Coronary artery (tissue), 2 donors: ENCODE measurements at regions not wholly inside any gene's neighbourhood (a gene's known extent, or its start where the extent isn't known, plus 50 kb on each side); places are given as distances from the start of the nearest gene placed in this dataset.
"Not testable (repeated sequence)": the region's sequence is repeated elsewhere in the genome, so short reads cannot be mapped to it uniquely, and the experiment has no call there.

Source experiments
- DNase-seq: peaks from one replicate; pipeline ENCODE4 v3.0.0-alpha.2; 2017; ENCODE audit warnings: low spot score
- H3K27ac ChIP-seq, 2 donors: fragments of 200-600 bp; sonication (generic); one replicate each; pipeline ENCODE4 v1.5.1; 2016 to 2019
- H3K4me3 ChIP-seq: fragments of 200-600 bp; sonication (generic); 2 replicates; pipeline ENCODE4 v1.5.1; 2016; ENCODE audit warnings: mild to moderate bottlenecking, moderate library complexity
- TF ChIP-seq, protein P1 (sequence below): fragments of 200-600 bp; sonication (generic); IDR thresholded peaks from one replicate; pipeline ENCODE4 v1.5.1; 2019; ENCODE audit warnings: antibody characterized with exemption

DNA sequence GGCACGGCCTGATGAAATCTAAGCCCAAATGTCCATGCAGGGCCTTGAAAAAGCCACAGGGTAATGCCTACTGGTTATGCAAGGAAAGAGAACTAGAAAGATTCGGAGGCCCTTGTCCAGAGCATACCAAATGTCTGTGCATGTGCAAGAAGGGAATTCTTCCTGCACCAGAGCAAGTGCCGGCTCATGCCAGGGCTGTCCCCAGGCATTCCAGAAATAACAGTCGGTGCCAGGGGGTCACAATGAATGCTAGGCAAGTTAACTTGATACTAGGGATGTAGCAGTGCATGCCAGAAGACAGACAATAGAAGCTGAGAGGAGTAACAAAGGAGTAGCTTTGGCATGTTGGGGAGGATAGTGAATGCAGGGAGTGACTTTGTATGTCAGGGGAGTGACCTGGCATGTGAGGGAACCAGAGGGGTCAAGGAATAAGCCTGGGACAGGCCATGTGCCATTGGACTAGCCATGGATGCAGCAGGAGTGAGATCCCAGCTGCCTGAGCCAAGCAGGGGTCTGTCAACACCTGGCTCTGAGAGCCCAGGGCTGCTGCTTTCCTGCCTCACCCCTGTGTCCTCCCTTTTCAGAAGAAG, 119.5 kb upstream of the UNC5B start:
- DNase-seq = peak; percentile 65
- TF ChIP-seq, protein P1, sequence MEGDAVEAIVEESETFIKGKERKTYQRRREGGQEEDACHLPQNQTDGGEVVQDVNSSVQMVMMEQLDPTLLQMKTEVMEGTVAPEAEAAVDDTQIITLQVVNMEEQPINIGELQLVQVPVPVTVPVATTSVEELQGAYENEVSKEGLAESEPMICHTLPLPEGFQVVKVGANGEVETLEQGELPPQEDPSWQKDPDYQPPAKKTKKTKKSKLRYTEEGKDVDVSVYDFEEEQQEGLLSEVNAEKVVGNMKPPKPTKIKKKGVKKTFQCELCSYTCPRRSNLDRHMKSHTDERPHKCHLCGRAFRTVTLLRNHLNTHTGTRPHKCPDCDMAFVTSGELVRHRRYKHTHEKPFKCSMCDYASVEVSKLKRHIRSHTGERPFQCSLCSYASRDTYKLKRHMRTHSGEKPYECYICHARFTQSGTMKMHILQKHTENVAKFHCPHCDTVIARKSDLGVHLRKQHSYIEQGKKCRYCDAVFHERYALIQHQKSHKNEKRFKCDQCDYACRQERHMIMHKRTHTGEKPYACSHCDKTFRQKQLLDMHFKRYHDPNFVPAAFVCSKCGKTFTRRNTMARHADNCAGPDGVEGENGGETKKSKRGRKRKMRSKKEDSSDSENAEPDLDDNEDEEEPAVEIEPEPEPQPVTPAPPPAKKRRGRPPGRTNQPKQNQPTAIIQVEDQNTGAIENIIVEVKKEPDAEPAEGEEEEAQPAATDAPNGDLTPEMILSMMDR = no peak
- H3K27ac ChIP-seq = peak overlapping the region in 1 of 2 donors; percentile 58
- no peak overlapping the region for H3K4me3 ChIP-seq

DNA sequence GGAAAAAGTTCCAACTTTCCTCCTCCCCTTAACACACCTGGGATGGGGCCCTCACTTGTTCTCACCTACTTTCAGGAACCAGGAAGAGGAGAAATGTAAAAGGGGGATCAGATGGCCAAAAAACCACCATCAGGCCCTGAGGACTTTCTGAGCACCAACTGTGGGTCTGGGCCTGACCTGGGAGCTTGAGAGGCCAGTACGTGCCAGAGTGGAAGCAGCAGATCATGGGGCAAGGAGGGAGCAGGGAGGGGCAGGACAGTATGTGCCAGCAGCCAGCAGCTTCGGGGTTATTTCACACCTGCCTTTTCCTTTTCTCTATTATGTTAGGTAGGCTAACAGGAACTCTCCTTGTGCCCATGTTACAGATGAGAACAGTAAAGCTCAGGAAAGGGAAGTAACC, 118.8 kb upstream of the UNC5B start:
- TF ChIP-seq, protein P1 = no peak
- Histone ChIP-seq H3K27ac (peak overlapping the region in 1 of 2 donors; percentile 58), H3K4me3 (no peak overlapping the region)
- DNase-seq = peak; percentile 45

DNA sequence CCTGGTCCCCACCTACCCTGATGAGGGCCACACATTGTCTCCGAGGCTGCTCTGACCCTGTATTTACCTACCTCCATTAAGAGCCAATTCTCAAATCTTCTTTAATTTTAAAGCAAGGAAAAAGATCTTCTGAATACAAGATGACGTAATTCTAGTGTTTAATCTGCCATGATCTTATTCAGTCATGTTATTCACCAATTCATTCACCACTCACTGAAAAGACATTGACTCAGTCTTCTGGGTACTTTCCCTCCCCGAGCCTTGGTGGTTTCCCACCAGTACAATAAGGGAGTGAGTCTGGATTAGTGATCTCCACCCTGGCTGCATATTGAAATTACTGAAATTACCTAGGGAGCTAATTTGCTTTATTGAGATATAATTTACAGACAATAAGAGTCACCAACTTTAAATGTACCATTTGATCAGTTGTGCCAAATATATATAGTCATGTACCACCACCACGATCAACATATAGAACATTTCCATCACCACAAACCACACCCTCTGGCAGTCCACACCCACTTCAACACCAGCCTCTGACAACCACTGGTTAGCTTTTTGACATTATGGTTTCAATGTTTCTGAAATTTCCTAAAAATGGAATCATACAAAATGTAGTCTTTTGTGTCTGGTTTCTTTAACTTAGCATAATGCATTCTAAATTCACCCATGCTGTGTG, 117.5 kb upstream of the UNC5B start:
- no peak overlapping the region for H3K4me3 ChIP-seq
- no peak overlapping the region for H3K27ac ChIP-seq
- TF ChIP-seq, protein P1 = no peak
- DNase-seq = no peak

DNA sequence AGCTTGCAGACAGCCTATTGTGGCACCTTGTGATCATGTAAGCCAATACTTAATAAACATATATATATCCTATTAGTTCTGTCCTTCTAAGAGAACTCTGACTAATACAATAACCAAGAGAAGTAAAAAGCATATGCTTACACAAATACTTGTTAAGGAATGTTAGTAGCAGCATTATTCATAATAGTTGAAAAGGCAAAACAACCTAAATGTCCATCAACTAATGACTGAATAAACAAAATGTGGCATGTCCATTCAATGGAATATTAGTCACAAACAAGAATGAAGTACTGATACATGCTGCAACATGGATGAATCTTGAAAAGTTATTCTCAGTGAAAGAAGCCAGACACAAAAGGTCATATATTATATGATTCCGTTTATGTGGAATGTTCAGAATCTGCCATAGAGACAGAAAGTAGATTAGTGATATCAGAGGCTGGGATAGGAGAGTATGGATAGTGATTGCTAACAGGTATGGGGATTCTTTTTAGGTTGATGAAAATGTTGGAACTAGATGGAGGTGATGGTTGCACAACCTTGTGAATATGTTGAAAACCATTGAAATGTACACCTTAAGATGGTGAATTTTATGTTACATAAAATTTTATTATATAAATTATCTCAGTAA, 112.5 kb upstream of the UNC5B start:
- Histone ChIP-seq H3K27ac (no peak overlapping the region), H3K4me3 (no peak overlapping the region)
- no peak for DNase-seq
- TF ChIP-seq, protein P1 = no peak

DNA sequence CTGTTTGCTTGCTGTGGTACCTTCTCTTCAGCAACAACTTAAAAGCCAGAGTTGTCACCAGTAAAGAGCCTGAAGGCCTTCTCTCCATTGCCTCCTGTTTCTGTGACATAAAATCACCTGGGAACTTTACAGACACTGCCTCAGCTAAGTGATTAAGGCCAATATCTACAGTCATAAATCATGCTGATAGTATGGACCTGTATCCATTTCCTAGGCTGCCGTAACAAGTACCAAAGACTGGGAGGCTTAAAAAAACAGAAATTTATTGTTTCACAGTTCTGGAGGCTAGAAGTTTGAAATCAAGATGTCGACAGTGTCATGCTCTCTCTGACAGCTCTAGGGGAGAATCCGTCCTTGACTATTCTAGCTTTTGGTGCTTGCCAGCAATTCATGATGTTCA, 108.4 kb upstream of the UNC5B start:
- DNase-seq = no peak

DNA sequence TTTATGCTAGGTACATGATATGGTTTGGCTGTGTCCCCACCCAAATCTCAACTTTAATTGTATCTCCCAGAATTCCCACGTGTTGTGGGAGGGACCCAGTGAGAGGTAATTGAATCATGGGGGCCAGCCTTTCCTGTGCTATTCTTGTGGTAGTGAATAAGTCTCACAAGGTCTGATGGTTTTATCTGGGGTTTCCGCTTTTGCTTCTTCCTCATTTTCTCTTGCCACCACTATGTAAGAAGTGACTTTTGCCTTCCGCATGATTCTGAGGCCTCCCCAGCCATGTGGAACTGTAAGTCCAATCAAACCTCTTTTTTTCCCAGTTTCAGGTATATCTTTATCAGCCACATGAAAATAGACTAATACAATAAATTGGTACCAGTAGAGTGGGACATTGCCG, 106.2 kb upstream of the UNC5B start:
- H3K4me3 ChIP-seq, DNase-seq: not testable (repeated sequence)

More for the DNA sequence above, 108.4 kb upstream of the UNC5B start:
- Histone ChIP-seq H3K27ac (no peak overlapping the region), H3K4me3 (no peak overlapping the region)
- TF ChIP-seq, protein P1 = no peak

DNA sequence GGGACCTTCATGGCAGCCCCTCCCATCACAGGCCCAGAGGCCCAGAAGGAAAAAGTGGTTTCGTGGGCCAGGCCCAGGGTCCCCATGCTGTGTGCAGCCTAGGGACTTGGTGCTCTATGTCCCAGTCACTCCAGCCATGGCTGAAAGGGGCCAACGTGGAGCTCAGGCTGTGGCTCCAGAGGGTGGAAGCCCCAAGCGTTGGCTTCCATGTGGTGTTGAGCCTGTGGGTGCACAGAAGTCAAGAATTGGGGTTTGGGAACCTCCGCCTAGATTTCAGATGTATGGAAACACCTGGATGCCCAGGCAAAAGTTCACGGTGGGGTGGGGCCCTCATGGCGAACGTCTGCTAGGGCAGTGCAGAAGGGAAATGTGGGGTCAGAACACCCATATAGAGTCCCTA, 105.3 kb upstream of the UNC5B start:
- not testable (repeated sequence) for H3K27ac ChIP-seq, H3K4me3 ChIP-seq, DNase-seq

More for the DNA sequence above, 106.2 kb upstream of the UNC5B start:
- H3K27ac ChIP-seq = not testable (repeated sequence)

DNA sequence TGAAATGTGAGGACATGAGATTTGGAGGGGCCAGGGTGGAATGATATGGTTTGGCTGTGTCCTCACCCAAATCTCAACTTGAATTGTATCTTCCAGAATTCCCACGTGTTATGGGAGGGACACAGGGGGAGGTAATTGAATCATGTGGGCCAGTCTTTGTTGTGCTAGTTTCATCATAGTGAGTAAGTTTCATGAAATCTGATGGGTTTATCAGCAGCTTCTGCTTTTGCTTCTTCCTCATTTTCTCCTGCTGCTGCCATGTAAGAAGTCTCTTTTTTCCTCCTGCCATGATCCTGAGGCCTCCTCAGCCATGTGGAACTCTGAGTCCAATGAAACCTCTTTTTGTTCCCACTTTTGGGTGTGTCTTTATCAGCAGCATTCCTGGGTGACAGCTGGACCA, 104.3 kb upstream of the UNC5B start:
- not testable (repeated sequence) for DNase-seq, H3K27ac ChIP-seq, H3K4me3 ChIP-seq
